HL-60 (cell line): ENCODE measurements at regions not wholly inside any gene's neighbourhood (a gene's known extent, or its start where the extent isn't known, plus 50 kb on each side); places are given as distances from the start of the nearest gene placed in this dataset.
A peak's percentile ranks its signal among the peaks of the same experiment; 100 is the strongest.

Experiments
- DNase-seq, 2 experiments: peaks; one replicate each; pipeline ENCODE4 v3.0.0-alpha.2; 2010 to 2020; ENCODE audit warnings: low read depth in 1 of 2, low spot score in 1 of 2
- H3K27ac ChIP-seq: fragments of 250-450 bp; sonication (Bioruptor Pico); replicated peaks from 2 replicates; pipeline ENCODE4 v1.5.1; 2020; ENCODE audit warnings: mild to moderate bottlenecking, moderate library complexity
- H3K27me3 ChIP-seq: fragments of 250-450 bp; sonication (Bioruptor Pico); 2 replicates; pipeline ENCODE4 v1.5.1; 2021; ENCODE audit warnings: mild to moderate bottlenecking, moderate library complexity; ENCODE audit not compliant: insufficient read depth, poor library complexity, severe bottlenecking
- H3K4me3 ChIP-seq: replicated peaks from 2 replicates; pipeline ENCODE4 v1.5.1; 2011; ENCODE audit warnings: mild to moderate bottlenecking, control low read depth, low read length; ENCODE audit not compliant: insufficient read depth
- CTCF ChIP-seq: IDR thresholded peaks from one replicate; pipeline ENCODE4 v1.5.1; 2011; ENCODE audit warnings: low read length, control low read depth, inconsistent platforms; ENCODE audit not compliant: insufficient read depth
- GABPA ChIP-seq: IDR thresholded peaks from 2 replicates; pipeline ENCODE4 v1.6.1; 2012; ENCODE audit warnings: low read depth
- POLR2AphosphoS5 ChIP-seq: IDR thresholded peaks from 2 replicates; pipeline ENCODE4 v1.6.1; 2012; ENCODE audit warnings: low read depth
- SPI1 ChIP-seq: IDR thresholded peaks from 2 replicates; pipeline ENCODE4 v1.6.1; 2012; ENCODE audit warnings: low read depth, mild to moderate bottlenecking, borderline replicate concordance
- TF ChIP-seq, protein P1 (sequence below): IDR thresholded peaks from 2 replicates; pipeline ENCODE4 v1.6.1; 2012; ENCODE audit warnings: low read depth; ENCODE audit not compliant: insufficient replicate concordance

DNA sequence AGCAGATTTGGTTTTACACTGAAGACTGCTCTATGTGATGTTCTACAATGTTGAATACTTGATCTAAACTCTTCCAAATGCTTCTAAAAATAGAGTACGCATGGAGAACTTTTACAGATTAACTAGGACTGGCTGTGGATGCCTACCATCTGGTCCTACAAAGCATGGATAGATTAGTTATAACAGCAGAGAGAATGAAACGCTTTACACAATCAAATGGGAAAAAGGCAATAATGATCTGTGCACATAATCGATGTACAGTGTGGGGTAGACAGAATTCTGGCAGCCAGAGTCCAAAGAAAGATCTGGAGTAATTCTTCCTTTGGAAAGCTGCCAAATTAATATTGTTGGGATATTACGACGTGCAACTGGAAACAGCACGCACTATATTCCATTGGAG is 1885.5 kb upstream of the PRR20A start:
- TF ChIP-seq POLR2AphosphoS5 (no peak), SPI1 (no peak), GABPA (no peak), CTCF (no peak)
- TF ChIP-seq, protein P1, sequence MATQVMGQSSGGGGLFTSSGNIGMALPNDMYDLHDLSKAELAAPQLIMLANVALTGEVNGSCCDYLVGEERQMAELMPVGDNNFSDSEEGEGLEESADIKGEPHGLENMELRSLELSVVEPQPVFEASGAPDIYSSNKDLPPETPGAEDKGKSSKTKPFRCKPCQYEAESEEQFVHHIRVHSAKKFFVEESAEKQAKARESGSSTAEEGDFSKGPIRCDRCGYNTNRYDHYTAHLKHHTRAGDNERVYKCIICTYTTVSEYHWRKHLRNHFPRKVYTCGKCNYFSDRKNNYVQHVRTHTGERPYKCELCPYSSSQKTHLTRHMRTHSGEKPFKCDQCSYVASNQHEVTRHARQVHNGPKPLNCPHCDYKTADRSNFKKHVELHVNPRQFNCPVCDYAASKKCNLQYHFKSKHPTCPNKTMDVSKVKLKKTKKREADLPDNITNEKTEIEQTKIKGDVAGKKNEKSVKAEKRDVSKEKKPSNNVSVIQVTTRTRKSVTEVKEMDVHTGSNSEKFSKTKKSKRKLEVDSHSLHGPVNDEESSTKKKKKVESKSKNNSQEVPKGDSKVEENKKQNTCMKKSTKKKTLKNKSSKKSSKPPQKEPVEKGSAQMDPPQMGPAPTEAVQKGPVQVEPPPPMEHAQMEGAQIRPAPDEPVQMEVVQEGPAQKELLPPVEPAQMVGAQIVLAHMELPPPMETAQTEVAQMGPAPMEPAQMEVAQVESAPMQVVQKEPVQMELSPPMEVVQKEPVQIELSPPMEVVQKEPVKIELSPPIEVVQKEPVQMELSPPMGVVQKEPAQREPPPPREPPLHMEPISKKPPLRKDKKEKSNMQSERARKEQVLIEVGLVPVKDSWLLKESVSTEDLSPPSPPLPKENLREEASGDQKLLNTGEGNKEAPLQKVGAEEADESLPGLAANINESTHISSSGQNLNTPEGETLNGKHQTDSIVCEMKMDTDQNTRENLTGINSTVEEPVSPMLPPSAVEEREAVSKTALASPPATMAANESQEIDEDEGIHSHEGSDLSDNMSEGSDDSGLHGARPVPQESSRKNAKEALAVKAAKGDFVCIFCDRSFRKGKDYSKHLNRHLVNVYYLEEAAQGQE, result no peak
- no peak for DNase-seq
- H3K4me3 ChIP-seq, result no peak overlapping the region
- no peak overlapping the region for H3K27ac ChIP-seq
- H3K27me3 ChIP-seq, result no peaks in the 10 kb centered on the region

DNA sequence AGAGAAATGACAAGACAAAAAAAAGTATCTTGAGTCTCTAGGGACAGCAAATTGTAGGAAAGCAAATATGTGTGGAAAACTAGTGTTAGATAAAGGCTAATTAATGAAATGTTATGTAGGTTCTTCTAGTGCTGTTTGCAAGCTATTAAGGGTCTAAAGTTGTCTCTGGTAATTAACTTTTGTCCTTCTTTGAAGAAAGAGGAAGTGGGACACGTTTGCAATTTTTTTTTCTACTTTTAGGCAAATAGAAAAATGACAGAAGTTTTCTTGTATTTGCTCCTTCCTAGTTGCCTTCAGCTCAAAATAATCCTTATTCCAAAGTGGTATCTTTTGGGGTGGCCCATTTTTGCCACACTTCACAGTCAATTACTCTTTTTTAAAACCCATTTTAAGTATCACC is 1877.7 kb upstream of the PRR20A start:
- no peak for DNase-seq
- Histone ChIP-seq H3K4me3 (no peak overlapping the region), H3K27ac (no peak overlapping the region), H3K27me3 (no peaks in the 10 kb centered on the region)
- TF ChIP-seq GABPA (no peak), CTCF (no peak), SPI1 (peak; percentile 92), POLR2AphosphoS5 (no peak)

- no peak overlapping the region for H3K4me3 ChIP-seq
- no peak for DNase-seq
- no peaks in the 10 kb centered on the region for H3K27me3 ChIP-seq
- H3K27ac ChIP-seq, result no peak overlapping the region
- TF ChIP-seq, protein P1, result no peak
- TF ChIP-seq SPI1, result no peak
- TF ChIP-seq GABPA, result no peak
- TF ChIP-seq CTCF, result no peak
- no peak for TF ChIP-seq POLR2AphosphoS5
Measured at GRCh38 chr13:55266644-55267043, 1874.1 kb upstream of the PRR20A start.

DNA sequence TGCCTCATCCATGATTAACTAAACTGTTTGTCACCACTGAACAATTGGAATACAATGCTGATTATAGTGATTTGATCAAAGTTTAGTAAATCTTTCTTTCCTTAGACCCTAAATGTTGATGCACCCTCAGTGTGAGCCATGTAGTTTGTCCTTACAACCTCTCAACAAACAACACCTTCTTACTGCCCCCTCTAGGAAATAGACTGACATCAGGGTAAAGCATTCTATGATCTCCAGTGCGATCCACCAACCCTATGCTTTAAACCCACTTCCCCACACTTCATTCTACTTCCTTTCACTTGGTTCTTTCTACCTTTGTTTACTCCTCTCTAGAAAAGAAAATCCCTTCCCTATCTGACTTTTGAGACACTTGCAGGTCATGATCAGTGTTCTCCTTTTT is 1842.5 kb upstream of the PRR20A start:
- TF ChIP-seq GABPA (no peak), CTCF (no peak), POLR2AphosphoS5 (no peak), SPI1 (no peak)
- TF ChIP-seq, protein P1, result no peak
- no peak for DNase-seq
- Histone ChIP-seq H3K27ac (no peak overlapping the region), H3K27me3 (no peaks in the 10 kb centered on the region), H3K4me3 (no peak overlapping the region)
